GM21576 (cell line): ENCODE measurements at regions not wholly inside any gene's neighbourhood (a gene's known extent, or its start where the extent isn't known, plus 50 kb on each side); places are given as distances from the start of the nearest gene placed in this dataset.
A peak's percentile ranks its signal among the peaks of the same experiment; 100 is the strongest.

ENCODE experiments used
- ATAC-seq: cut with Tn5 transposase; IDR thresholded peaks from one replicate; pipeline ENCODE4 v1.9.1; 2021; ENCODE audit warnings: mild to moderate bottlenecking, moderate library complexity; ENCODE audit not compliant: unreplicated experiment

DNA sequence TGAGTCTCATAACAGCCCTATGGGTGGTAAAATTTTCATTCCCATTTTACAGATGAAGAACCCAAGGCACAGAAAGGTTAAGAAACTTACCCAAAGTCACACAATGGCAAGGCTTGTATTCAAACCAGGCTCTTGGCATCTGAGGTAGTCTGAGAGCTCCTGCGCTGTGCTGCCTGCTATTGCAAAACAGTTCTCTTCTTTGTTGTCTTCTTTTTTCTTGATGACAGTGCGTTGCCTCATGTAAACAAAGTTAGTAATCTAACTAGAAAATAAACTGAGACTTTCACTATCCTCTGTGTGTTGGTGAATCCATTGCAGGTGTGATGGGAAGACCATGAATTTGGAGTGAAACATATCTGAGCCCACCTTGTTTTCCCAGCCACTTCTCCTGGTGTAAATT lies 240.8 kb downstream of the PTEN start:
- ATAC-seq: no peak

DNA sequence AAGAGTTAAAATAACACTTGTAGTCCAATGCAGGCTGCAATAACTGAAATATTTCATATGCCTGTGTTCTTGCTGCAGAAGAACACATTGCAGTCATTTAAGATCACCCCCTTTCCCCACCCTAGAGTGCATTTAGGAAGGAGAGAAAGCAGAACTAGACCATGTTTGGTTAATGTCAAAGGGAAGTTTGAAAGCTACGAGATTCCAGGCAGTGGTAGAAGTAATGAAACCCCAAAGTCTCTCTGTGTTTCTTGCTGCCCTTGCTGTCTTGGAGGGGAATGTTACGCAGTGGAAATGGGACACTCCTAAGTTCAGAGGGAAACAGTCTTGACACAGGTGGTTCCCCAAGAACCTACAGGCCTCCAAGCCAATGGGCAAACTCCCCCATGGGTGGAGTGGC lies 242.9 kb downstream of the PTEN start:
- no peak for ATAC-seq

- no peak for ATAC-seq
Observed at GRCh38 chr10:88107296-88108097, 244.1 kb downstream of the PTEN start.

- ATAC-seq: peak; percentile 49
Observed at GRCh38 chr10:88108115-88108610, 244.7 kb downstream of the PTEN start.

GRCh38 chr10:88110355-88110754 lies 246.9 kb downstream of the PTEN start:
- ATAC-seq: no peak

GRCh38 chr10:88110822-88111221 lies 247.4 kb downstream of the PTEN start:
- ATAC-seq: no peak

DNA sequence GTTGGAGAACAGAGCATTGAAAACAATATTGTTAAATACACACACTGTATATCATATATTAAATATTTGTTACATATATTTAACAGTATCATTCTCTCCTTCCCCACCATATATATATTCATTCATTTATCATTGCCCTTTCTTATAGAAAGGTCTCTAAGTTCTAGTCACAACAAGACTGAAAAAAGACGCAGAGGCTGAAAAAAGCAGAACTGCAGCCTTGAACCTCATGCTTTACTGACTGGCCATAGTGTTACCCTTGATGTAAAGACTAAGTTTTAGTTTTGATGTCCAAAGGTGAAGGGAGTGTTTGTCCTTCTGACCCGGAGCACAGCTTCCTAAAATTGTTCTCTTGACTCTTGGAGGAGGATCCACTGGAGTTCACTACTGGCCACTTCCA lies 247.9 kb downstream of the PTEN start:
- ATAC-seq: no peak

DNA sequence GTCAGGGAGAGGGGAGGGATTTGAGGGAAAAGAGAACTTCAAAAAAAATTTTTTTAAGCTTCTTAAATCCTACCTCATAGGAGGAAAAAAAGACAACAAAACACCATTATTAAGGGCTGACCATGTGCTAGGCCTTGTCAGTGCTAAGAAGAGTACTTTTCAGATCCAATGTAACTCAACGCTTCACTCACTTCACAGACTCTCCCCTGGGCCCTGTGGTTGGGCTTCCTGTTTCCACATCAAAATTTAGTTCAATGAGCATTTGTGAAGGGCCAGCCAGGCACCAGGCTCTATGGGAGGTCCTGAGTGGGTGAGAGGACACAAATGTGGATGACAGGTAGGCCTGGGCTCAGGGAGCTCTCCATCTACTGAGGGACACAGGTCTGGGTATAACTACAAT lies 249.8 kb downstream of the PTEN start:
- peak; percentile 36 for ATAC-seq

DNA sequence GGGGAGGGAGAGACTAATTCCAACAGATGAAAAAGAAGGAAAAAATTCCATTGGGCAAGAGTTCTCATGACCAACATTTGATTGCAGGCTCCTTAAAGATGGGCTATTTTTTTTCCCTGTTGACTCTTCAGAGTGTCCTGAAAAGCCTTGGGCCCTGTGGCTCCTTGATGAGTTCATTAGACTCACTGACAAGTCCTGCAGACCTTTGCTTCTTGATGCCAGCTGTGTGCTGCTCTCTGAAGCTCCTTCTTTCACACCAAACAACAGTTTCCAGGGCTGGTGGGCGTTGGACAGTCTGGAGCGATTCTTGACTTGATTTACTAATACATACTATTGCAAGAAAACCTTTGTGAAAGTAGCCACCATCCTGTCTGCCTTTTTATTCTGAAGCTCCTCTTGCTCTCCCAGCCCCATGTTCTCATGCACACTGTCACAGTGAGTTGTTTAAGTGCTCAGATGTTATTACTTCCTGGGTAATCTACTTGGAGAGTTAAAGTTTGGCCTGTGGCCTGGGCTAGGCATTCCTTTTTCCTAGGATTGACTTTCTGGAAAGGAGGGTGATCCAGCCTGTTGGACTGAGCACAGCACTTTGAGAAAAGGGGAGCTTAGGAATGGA lies 250.3 kb downstream of the PTEN start:
- ATAC-seq: no peak

GRCh38 chr10:88114368-88114767 lies 250.9 kb downstream of the PTEN start:
- no peak for ATAC-seq

- ATAC-seq: no peak
Observed at GRCh38 chr10:88115407-88115806, 252.0 kb downstream of the PTEN start.

GRCh38 chr10:88115968-88116367 lies 252.5 kb downstream of the PTEN start:
- ATAC-seq: no peak

GRCh38 chr10:88116481-88116880 lies 253.1 kb downstream of the PTEN start:
- ATAC-seq: no peak

DNA sequence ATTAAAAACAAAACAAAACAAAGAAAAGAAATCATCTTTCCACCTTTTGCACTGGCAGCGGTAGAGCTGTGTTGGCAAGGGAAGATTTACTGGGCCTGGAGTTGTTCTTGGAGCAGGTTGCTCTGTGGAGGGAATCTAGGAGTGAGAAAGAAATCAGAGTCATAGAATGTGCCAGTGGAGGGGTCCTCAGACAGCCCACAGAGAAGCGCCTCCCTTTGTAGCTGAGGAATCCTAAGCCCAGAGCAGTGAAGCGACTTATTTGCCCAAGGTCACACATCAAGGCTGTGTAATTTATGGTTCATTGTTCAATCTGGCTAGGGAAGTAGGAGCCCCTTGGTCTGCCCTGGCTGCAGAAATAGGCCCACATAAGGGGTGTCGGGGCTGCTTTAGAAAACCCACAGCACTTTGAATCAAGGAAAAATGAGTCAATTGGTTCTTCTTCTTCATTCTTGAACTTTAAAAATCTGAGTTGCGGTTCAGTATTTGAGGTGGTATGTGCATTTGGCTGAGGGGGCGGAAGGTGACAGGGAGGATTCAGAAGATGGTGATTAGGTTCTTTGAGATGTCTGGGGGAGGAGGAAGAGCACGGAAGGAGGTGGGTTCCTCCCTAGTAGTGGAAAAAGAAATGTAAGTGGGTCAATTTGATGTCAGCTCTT lies 253.7 kb downstream of the PTEN start:
- ATAC-seq: no peak

- ATAC-seq: no peak
Observed at GRCh38 chr10:88117869-88118632, 254.6 kb downstream of the PTEN start.

- ATAC-seq: no peak
Observed at GRCh38 chr10:88118729-88119128, 255.3 kb downstream of the PTEN start.

DNA sequence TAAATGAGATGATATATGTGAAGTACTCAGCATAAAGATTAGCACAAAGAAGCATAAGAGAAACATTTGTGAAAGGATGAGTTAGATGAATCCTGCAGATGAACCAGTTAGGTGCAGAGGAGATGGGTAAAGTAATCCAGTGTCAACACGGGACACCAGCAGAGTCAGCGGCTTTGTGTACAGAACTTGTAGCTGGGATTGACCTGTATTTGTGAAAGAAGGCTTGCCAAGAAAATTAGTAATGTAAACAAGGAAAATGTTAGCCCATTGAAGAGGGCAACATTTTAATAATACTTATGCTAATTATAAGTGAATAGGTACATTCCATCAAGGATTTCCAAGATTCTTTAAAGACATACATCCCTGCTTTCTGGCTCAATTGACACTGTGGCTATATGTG lies 255.7 kb downstream of the PTEN start:
- ATAC-seq: no peak

GRCh38 chr10:88120075-88120474 lies 256.6 kb downstream of the PTEN start:
- no peak for ATAC-seq

DNA sequence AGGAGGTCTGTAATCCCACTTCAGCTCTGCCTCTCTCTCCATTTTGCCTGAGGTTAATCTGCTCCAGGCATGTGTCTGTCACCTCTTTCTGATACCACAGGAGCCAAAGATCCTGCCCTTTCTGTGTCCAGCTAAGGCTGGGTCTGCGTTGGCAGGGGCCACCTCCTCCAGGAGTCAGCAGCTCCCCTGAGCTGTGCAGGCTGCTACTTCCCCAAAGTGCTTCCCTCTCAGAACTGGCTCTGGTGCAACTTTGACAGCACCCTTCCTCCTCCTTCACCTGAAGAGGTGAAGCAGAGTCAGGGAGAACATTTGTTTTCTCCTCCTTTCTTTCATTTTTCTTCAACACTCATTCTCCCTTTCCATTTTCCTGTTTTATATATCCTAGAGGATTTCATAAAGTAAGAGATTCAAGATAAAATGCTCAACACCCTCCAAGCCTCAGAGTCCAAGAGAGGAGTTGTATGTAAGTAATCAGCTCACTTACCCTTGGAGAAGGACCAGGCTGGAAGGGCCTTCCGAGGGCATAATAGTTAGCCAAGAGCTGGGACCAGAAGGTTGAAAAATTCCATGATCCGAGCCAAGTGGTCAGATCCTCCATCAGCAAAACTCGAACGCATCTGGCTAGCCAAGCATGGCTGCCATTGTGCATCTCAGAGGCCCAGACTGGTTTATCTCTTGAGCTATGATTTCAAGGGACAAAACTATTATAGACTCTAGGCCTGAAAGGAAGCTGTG lies 257.3 kb downstream of the PTEN start:
- ATAC-seq: no peak

GRCh38 chr10:88121361-88121760 lies 257.9 kb downstream of the PTEN start:
- no peak for ATAC-seq

DNA sequence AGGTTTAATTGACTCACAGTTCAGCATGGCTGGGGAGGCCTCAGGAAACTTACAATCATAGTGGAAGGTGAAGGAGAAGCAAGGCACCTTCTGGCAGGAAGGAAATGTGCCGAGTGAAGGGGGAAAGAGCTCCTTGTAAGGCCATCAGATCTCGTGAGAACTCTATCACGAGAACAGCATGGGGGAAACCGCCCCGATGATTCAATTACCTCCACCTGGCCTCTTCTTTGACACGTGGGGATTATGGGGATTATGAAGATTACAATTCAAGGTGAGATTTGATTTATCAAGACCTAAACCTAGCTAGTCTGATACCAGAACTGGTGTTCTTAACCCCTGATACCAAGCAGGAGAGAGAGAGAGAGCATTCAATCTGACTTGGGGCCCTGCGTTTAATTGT lies 258.7 kb downstream of the PTEN start:
- no peak for ATAC-seq
